ENCODE measurements at regions not wholly inside any gene's neighbourhood (a gene's known extent, or its start where the extent isn't known, plus 50 kb on each side); places are given as distances from the start of the nearest gene placed in this dataset.

DNA sequence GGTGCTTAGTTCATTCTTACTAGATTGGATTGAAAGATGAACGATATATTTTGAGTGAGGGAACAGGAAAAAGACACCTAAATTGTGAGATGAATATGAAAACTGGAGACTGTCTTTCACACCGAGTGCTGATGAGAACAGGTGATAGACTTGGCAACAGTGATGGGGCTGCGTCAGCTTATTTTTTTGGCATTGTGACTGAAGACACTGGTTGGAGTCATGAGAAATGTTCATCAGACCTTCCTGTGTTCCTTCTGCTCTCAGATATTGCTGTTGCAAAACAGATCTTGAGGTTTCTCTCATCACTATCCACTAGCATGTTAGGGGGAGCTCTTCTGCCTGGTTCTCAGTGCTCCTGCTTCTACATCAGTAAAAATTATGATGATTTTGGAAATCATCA, 124.2 kb upstream of the KCNIP4 start:
- FAIRE-seq (peak; percentile 11), DNase-seq (ENCODE audit: insufficient read length, low spot score) (no peak)
- TF ChIP-seq CTCF (IDR thresholded peaks at IDR 0.05; ENCODE audit: insufficient read depth, missing control alignments): no peak

- no peak for TF ChIP-seq CTCF (IDR thresholded peaks at IDR 0.05; ENCODE audit: insufficient read depth, missing control alignments)
- DNase-seq (ENCODE audit: insufficient read length, low spot score): no peak
- FAIRE-seq: no peak
Observed at GRCh38 chr4:22072240-22072639, 123.7 kb upstream of the KCNIP4 start.

GRCh38 chr4:22071749-22072148, 123.2 kb upstream of the KCNIP4 start:
- DNase-seq (ENCODE audit: insufficient read length, low spot score) (no peak), FAIRE-seq (no peak)
- TF ChIP-seq CTCF (IDR thresholded peaks at IDR 0.05; ENCODE audit: insufficient read depth, missing control alignments): no peak

- FAIRE-seq: no peak
- TF ChIP-seq CTCF (IDR thresholded peaks at IDR 0.05; ENCODE audit: insufficient read depth, missing control alignments): no peak
- no peak for DNase-seq (ENCODE audit: insufficient read length, low spot score)
Observed at GRCh38 chr4:22070256-22070655, 121.7 kb upstream of the KCNIP4 start.

DNA sequence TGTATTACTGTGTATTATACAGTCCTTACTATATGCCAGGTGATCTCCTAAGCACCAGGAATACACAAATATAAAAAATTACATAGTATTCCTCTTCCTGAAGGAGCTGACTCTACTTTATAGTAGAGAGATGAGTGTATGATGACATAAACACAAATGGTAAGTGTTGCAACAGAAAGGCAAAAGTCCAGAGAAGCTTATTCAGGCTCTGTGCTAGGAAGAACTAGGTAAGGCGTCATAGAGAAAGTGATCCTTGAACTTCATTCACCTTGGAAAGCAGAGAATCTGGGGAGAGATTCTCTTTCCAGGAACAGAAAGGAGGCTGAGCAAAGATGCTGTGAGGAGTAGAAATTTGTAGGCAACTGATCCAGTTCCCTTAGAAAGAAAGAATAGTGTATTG, 115.0 kb upstream of the KCNIP4 start:
- no peak for TF ChIP-seq CTCF (IDR thresholded peaks at IDR 0.05; ENCODE audit: insufficient read depth, missing control alignments)
- DNase-seq (ENCODE audit: insufficient read length, low spot score): no peak
- no peak for FAIRE-seq

DNA sequence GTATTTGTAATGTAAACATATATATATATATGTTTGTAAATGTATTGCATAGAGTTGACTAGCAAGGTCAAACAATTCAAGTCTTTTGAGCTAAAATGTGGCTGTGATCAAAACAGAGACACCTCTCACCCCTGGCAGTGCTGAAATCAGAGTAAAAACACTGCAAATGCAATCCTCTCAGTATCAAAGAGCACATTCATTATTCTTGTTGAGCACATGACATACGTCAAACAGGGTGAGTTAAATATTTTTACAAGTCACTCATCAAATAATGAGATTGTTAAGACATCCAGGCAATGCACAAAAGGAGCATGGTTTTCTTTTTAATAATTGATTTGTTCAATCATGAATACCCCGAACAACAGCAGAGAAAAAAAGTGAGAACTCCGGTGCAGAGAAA, 114.1 kb upstream of the KCNIP4 start:
- FAIRE-seq (no peak), DNase-seq (ENCODE audit: insufficient read length, low spot score) (no peak)
- TF ChIP-seq CTCF (IDR thresholded peaks at IDR 0.05; ENCODE audit: insufficient read depth, missing control alignments): no peak

DNA sequence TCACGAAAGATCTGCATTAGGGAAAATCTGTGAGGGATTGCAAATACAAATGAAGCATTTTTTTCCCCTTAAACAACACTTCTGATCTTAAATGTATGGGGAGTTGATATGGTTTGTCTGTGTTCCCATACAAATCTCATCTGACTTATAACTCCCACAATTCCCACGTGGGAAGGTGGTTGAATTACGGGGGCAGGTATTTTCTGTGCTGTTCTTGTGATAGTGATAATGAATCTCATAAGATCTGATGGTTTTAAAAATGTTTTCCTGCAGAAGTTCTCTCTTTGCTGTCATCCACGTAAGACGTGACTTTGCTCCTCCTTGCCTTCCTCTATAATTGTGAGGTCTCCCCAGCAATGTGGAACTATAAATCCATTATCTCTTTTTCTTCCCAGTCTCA, 107.4 kb upstream of the KCNIP4 start:
- DNase-seq (ENCODE audit: insufficient read length, low spot score) (no peak), FAIRE-seq (no peak)
- no peak for TF ChIP-seq CTCF (IDR thresholded peaks at IDR 0.05; ENCODE audit: insufficient read depth, missing control alignments)
